Fibroblast of skin of back (primary cell): ENCODE measurements at regions not wholly inside any gene's neighbourhood (a gene's known extent, or its start where the extent isn't known, plus 50 kb on each side); places are given as distances from the start of the nearest gene placed in this dataset.
"Not testable (repeated sequence)": the region's sequence is repeated elsewhere in the genome, so short reads cannot be mapped to it uniquely, and the experiment has no call there.

Experiments used
- DNase-seq: peaks from one replicate; pipeline ENCODE4 v3.0.0-alpha.2; 2013

DNA sequence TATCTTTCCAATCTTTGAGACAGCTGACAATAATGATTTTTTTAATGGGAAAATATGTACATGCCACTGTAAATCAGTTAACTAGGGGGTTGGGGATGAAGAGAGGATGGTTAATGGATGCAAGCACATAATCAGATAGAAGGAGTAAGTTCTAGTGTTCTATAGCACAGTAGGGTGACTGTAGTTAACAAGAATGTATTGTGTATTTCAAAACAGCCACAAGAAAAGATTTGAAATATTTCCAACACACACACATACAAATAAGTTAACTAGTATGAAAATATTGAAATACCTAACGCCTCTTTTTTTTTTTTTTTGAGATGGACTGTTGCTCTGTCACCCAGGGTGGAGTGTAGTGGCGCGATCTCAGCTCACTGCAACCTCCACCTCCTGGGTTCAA, 153.4 kb upstream of the SALL4 start:
- peak; percentile 70 for DNase-seq

DNA sequence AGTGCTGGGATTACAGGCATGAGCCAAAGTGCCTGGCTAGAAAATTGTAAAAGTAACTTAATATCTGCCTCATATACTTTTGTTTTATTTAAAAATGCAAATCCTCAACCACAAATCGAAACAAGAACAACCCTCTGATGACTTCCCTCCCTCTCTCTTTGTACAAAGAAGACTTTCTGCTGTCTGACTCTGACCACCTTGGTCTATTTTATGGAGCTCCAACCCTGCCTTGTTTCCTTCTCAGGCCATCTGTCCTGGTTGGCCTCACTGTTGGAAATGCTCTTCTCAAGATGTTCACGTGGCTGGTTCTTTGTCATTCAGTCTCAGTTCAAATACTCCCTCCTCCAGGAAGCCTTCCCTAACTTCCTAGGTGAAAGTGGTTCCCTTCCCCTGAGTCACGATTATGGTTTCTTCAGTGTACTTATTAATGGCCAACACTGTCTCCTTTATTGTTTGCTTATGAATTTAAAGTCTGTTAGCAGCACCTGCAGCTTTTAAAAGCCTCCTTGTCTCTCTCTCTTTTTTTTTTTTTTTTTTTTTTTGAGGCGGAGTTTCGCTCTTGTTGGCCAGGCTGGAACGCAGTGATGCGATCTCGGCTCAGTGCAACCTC, 151.5 kb upstream of the SALL4 start:
- DNase-seq: no peak

DNA sequence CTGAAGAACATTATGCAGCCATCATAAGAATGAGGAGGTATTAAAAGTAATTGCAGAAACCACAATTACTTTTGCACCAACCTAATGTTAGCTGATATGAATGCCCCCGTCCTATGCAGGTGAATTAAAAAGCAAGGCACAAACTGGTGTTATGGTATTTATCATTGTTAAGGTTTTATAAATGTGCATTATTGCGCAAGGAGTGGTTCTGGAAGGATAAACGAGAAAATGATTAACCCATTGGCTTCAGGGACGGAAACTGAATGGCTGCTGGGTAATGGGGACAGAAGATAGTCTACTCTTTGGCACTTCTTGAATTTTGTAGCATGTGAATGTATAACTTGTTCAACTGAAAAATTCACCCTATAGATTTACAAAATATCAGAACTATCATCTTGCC, 148.6 kb upstream of the SALL4 start:
- no peak for DNase-seq

DNA sequence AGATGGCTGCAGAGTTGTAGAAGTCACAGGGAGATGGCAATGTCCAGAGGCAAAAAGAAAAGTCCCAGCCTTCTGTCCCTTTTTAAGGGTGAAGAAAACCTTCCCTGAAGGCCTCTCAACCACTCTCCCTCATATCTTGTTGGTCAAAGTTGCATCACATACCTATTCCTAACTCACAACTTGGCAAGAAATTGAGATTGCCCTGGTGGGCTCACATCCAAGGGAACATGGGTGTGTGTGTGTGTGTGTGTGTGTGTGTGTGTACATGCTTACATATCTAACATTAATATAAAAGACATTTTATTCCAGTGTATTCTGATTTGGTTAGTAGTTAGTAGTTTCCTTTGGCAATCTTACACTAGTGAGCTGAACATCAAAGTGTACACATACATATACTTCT, 144.3 kb upstream of the SALL4 start:
- DNase-seq: no peak

DNA sequence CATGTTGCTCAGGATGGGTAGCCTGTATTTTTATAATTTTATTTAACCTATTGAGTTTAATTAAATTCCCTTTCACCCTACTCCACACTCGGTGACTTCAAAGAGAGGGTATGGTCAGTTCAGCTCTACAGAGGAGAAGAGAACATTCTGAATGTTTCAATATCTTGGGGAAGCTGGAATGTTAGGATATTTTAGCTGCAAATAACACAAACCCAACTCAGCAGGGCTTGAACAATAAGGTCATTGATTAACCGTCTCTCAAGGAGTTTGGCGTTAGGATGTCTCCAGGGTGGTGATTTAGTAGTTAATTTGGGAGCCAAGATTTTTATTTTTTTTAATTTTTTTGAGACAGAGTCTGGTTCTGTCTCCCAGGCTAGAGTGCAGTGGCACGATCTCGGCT, 143.6 kb upstream of the SALL4 start:
- DNase-seq: no peak

DNA sequence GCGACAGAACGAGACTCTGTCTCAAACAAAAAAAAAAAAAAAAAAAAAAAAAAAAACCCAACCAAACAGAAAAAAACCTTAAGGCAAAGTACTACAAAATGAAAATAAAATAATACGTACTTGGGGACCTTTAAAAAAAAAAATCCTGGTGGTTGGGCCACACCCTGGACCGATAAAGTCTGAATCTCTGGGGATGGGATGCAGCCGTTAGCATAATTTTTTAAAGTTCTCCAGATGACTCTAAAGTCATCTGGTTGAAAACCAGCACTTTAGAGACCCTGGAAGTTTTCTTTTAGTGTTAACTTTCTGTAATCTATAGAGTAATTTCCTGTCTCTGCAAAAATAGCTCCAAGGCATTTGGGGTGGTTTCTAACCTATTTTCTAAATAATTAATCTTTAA, 142.9 kb upstream of the SALL4 start:
- no peak for DNase-seq

DNA sequence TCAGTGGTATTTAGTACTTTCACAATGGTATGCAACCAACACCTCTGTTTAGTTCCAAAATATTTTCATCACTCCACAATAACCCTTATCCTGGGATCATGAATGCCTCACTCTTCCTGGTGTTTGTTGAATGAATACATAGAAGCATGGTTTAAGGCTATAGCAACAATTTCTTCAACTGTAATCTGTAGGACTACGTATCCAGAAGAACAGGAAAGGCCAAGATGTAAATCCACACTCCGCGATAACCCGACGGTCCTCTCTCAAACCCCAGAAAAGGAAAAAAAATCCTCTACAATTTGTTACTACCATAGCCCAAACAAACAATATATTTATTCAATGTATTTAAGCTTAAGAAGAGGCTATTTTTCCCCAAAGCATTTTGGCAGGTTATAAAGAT, 141.4 kb upstream of the SALL4 start:
- no peak for DNase-seq

DNA sequence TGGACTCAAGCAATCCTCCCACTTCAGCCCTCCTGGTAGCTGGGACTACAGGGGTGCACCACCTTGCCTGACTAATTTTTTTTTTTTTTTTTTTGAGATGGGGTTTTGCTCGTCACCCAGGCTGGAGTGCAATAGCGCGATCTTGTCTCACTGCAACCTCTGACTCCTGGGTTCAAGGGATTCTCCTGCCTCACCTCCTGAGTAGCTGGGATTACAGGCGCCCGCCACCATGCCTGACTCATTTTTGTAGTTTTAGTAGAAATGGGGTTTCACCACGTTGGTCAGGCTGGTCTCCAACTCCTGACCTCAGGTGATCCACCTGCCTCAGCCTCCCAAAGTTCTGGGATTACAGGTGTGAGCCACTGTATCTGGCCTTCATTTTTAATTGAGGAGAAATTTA, 141.0 kb upstream of the SALL4 start:
- DNase-seq: not testable (repeated sequence)

DNA sequence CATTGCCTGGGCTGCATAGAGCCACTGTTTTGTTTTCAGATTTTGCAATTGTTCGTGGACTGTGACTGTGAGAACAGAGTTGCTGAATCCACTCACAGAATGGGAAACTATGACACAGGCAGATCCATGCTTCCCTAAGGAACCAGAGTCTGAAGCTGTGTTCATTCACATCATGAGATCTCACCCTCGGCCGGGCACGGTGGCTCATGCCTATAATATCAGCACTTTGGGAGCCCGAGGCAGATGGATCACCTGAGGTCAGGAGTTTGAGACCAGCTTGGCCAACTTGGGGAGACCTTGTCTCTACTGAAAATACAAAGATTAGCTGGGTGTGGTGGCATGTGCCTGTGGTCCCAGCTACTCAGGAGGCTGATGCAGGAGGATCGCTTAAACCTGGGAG, 139.2 kb upstream of the SALL4 start:
- DNase-seq: no peak

DNA sequence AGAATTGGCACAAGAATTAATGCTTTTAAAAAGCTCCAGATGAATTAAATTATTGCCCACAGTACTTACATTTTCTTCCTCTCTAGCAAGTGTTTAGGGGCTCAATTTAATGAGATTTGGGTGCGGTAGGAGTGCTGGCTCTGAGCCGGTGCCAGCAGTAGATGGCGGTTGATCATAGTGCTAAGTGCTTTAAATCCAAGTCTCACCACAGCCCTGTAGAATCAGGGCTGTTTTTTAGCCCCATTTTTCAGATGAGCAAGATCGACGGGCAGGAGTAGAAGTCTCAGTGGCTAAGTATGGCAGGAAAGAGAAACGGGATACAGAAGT, 136.9 kb upstream of the SALL4 start:
- no peak for DNase-seq

DNA sequence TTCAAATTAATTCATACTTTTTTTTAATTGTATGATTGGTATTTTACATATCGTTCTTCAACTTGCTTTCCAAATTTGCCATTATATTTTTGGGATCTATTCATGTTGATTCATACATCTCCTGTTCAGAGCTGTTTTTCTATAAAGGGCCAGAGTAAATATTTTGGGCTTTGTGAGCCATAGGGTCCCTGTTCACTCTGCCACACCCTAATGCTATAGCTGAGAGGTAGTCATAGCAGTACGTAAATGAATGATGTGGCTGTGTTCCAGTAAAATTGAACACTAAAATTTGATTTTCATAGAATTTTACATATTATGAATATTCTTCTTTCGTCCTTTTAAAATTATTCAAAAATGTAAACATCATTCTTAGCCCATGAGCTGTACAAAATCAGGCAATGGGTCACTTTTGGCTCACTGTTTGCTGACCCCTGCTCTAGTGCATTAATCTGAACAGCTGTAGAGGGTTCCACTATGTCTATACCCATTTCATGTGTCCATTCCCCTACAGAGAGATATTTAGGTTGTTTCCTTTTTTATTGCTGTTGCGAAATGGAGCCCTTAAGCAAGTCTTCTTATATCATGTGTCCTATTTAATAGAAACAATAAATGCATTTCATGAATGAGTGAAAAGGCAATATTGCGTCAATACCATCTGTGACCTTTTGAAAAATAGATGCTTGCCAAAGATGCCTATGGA, 136.4 kb upstream of the SALL4 start:
- no peak for DNase-seq

DNA sequence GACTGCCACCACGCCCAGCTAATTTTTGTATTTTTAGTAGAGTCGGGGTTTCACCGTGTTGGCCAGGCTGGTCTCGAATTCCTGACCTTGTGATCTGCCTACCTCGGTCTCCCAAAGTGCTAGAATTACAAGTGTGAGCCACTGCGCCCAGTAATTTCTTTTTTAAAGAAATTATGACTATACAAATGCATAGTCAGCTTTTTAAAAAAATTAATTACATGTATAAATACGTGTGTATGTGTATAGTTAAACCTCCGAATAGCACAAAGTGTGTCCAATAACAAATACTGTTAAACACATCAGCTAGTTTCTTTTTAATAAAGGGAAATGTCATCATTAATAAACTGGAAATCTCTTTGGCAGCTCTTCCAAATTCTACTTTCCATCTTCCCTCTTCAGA, 135.5 kb upstream of the SALL4 start:
- DNase-seq: no peak

DNA sequence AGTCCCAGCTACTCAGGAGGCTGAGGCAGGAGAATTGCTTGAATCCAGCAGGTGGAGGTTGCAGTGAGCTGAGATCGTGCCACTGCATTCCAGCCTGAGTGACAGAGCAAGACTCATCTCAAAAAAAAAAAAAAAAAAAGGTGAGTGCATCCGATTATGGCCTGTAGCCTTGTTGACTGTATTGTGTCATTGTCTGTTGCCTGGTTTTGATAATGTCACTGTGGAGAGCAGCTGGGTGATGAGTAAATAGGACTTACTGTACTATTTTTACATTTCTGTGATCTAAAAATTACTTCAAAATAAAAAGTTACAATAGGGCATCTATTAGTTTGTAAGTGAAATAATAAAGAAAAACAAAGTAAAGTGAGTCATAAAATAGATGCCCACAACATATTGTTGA, 134.1 kb upstream of the SALL4 start:
- no peak for DNase-seq

DNA sequence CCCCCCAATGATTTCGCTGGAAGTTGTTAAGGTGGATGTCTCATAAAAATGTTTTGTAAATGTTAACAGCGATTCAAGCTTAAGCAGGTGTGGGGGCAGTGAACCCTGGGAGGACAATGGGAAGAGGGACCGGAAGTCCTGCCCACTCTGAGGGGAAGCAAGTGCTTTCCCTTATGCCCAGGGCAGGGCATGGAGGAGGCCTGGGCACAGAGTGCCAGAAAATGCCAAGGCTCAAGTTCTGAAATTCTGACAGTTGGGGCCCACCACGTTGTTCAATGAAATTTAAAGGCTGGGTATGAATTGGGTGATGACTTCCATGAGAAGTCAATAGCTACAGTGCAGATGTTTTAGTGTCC, 132.7 kb upstream of the SALL4 start:
- no peak for DNase-seq

DNA sequence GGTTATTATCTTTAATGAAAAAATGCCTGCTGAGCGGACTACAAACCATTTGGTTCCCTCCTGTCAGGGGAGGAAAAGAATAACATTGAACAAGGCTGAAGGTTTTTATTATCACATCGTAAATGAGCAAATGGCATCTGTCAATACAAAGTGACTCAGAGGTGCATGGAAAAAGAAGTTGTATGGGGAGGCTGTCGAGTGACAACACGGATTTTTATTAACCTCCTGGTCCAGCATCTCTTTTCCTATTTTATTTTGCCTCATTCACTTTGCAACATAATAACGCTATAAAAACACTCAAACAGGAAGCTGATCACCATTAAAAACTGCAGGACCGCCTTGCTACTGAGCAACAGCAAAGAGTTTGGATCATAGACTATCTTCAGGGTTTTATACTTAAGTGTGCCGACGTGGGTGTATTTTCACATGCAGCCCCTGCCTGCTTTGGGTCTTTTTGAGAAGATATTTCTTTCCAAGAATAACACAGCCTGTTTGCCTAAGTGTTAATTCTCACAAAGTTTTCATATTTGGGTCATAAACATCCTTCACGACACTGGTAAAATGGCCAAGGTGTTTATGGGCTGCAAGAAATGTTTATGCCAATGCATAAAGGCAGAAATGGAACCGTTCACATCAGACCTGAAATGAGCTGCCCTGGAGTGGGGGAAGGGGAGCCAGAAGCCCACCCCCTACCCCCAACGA, 132.1 kb upstream of the SALL4 start:
- DNase-seq: no peak

DNA sequence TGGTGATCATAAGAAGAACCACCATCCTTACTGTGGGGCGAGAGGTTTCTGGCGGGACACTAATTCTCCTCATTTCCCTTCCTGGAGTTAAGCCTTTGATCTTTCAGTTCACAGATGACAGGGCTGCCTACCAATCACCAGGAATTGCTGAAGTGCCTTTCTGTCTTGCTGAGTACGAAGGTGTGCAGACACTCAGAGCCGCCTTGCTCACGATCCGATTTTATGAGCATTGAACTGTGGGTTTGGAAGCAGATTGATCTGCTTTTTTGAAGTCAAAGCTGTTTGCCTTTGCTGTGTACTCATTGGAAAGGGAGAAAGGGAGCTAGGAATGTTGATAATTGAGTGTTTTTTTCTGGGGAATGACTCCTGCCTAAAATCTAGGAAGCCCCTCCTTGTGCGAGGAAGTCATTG, 129.1 kb upstream of the SALL4 start:
- no peak for DNase-seq

DNA sequence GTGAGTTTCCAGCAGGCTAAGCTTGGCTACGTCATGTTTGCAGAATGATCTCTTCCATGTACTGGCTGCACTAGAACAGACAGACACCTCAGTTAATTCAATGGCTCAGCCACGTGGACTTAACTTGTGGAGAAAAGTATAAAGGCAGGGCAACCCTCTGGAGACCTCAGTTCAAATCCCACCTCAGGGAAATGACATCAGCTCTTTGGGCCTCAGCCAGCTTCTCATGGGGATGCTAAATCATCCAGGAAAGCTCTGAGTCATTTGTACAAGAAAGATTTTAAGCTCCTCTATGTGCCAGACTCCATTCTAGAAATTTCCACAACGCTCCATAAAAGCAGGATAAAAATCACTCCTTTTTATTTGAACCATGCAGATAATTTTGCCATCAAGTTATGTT, 128.5 kb upstream of the SALL4 start:
- peak; percentile 88 for DNase-seq

DNA sequence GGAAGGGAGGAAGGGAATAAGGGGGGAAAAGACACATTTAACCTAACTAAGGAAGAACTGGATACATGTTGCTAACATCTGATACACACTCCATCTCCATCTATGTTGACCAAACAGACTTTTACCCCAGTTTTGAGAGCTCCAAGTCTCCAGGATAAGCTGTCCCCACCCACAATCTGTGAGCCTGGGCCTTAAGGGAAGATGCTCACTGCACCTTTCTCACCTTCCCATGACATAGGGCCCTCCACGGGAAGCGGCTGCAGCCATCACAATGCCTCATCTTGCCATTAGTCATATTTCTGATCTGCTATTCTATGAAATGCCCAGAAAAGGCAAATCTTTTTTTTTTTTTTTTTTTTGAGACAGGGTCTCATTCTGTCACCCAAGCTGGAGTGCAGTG, 126.6 kb upstream of the SALL4 start:
- DNase-seq: peak; percentile 39

DNA sequence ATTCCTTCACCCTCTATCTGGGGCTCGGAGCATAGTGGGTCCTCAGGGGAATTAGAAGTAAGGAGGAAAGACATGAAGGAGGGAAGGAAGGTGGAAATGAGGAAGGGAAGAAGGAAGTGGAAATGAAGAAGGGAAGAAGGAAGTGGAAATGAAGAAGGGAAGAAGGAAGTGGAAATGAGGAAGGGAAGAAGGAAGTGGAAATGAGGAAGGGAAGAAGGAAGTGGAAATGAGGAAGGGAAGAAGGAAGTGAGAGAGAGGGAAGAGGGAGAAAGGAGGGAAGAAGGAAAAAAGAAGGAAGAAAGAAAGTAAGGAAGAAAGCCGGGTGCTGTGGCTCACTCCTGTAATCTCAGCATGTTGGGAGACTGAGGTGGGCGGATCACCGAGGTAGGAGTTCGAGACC, 125.6 kb upstream of the SALL4 start:
- not testable (repeated sequence) for DNase-seq

DNA sequence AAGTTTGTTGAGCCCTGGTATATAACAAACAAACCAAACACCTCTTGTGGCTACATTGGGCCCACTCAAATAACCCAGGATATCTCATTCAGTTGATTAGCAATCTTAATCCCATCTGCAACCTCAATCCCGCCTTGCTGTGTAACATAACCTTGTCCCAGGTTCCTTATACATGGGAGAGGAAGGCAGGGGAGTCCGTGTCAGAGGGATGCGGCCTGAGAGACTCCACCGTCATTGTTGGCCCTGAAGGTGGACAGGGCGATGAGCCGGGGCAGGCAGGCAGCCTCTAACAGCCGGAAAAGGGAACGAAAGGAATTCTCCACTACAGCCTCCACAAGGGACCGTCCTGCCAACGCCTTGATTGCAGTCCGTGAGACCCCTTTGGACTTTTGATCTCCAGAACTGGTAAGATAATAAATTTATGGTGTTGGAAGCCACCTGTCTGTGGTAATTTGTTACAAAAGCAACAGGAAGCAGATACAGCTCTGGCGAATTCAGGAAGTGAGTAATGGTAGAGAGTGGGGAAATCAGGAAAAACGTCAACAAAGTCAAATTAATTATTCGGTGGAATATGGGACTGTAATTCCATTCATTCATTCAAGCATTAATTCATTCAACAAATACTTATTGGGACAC, 124.5 kb upstream of the SALL4 start:
- no peak for DNase-seq

DNA sequence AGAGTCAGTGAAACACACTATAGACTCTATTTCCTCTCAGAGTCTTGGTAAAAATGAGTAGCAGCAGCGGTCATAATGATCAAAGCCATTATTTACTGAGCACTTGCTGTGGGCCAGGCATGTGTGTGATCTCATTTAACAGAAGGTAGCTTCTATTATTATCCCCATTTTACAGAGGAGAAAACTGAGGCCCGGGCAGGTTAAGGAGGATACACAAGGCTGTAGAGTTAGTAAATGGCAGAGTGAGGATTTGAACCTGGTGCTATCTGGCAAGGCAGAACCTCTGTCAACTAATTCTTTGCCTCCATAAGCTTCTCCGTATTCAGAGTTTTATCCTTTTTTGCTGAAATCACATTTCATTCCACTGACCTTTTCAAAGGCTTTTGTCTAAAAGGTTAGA, 122.2 kb upstream of the SALL4 start:
- DNase-seq: no peak

DNA sequence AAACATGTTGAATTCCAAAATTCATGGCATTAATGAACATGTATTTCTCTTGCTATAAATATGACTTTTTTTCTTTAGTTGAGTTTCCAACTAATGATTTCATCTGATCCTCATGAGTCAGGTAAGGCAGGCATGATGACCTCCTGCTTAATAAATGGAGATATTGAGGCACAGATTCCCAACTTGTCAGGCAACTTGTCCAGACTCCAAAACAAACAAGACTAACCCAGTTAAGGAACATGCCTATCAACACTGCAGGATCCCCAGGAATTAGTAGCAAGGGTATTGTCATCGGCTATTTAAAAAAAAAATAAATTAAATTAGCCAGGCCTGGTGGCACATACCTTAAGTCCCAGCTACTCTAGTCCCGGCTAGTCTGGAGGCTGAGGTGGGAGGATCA, 121.3 kb upstream of the SALL4 start:
- DNase-seq: no peak

DNA sequence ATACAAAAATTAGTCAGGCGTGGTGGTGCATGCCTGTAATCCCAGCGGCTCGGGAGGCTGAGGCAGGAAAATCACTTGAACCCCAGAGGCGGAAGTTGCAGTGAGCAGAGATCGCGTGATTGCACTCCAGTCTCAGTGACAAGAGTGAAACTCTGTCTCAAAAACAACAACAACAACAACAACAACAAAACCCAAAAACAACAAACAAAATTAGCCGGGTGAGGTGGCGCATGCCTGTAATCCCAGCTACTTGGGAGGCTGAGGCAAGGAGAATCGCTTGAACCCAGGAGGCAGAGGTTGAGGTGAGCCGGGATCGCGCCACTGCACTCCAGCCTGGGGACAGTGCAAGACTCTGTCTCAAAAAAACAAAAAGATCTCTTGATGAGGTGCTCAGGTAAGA, 120.5 kb upstream of the SALL4 start:
- not testable (repeated sequence) for DNase-seq

DNA sequence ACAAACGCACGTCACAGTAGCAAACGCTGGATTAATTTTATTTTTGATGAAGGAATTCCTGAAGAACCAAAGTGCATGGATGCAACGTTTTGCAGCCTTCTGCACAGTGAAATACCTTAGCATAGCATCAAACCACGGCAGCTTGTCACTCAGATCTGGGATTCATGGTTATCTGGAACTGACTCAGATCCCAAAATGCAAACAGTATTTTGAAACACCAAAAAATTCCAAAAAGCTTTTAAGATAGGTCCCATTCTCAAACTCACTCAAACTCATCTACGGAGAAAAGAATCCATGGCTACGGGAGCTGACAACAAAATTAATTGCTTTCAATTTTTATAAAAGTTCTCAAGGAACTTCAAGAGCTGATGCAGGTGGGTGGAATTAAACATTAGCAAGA, 116.2 kb upstream of the SALL4 start:
- no peak for DNase-seq
